22Rv1 (cell line): ENCODE measurements at regions not wholly inside any gene's neighbourhood (a gene's known extent, or its start where the extent isn't known, plus 50 kb on each side); places are given as distances from the start of the nearest gene placed in this dataset.

Source experiments
- H3K27ac ChIP-seq: fragments of 450-650 bp; 2 replicates; pipeline ENCODE4 v1.5.1; 2017
- ZFX ChIP-seq: fragments of 450-650 bp; IDR thresholded peaks from 2 replicates; pipeline ENCODE4 v1.6.1; 2017; ENCODE audit warnings: antibody characterized with exemption, borderline replicate concordance
- TF ChIP-seq, protein P1 (sequence below): fragments of 450-650 bp; IDR thresholded peaks from 2 replicates; pipeline ENCODE4 v1.5.1; 2017; ENCODE audit warnings: mild to moderate bottlenecking

DNA sequence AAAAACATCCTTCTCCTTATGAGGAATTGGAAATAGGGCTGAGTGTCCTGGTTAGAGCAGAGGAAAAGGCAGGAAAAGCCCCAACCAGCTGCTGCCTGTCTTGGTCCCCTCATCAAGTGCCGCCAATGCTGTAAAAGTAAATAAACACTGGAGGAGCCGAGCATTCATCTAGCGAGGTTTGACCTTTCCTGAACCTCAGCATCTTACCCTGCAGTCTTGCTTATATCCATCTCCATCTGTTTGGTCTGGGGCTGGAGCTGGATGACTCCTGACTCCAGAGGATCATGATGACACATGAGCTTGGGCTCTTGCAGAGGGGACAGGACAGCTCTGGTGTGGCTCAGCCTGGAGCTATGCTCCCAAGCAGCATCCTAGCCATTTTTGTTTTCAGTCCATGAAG lies 501.1 kb downstream of the TNS3 start:
- H3K27ac ChIP-seq = no peak overlapping the region
- TF ChIP-seq ZFX = no peak
- TF ChIP-seq, protein P1, sequence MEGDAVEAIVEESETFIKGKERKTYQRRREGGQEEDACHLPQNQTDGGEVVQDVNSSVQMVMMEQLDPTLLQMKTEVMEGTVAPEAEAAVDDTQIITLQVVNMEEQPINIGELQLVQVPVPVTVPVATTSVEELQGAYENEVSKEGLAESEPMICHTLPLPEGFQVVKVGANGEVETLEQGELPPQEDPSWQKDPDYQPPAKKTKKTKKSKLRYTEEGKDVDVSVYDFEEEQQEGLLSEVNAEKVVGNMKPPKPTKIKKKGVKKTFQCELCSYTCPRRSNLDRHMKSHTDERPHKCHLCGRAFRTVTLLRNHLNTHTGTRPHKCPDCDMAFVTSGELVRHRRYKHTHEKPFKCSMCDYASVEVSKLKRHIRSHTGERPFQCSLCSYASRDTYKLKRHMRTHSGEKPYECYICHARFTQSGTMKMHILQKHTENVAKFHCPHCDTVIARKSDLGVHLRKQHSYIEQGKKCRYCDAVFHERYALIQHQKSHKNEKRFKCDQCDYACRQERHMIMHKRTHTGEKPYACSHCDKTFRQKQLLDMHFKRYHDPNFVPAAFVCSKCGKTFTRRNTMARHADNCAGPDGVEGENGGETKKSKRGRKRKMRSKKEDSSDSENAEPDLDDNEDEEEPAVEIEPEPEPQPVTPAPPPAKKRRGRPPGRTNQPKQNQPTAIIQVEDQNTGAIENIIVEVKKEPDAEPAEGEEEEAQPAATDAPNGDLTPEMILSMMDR = no peak

DNA sequence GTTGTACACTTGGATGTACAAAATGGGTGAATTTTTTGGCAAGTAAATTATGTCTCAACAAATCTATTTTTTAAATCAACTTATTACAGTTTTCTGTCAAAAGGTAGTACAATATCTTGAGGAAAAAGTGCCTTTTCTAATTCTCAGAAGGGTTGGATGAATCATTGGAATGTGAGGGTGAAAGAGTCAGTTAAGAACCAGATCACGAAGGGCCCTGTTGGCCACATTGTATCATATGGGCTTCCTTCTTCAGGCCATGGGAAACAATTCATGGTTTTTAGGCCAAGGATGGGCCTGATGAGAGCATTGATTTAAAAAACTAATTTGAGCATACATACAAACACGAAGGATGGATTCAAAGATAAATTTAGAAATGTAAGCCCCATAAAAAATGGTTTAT lies 503.7 kb downstream of the TNS3 start:
- no peak overlapping the region for H3K27ac ChIP-seq
- TF ChIP-seq ZFX = no peak
- TF ChIP-seq, protein P1 = no peak

DNA sequence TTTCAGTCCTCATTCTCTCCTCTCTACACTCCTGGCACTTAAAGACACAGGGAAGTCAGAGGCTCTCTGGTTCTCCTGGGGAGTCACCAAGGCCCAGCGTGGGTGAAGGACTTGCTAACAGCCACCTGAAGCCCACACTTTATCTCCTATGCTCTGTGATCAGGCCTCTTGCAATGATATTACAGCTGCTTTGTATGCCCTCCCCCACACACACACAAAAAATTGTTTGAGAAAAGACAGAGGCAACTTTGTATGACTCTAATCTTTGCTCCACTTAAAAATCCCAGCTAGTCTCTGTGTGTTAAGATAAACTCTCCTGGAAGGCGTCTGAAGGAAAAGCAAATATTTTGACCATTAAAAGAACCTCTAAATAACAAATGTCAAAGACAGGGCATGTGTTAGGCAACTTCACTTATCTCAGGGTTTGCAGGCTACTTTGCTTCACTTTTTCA lies 507.2 kb downstream of the TNS3 start:
- H3K27ac ChIP-seq = no peak overlapping the region
- TF ChIP-seq ZFX = no peak
- TF ChIP-seq, protein P1 = no peak

DNA sequence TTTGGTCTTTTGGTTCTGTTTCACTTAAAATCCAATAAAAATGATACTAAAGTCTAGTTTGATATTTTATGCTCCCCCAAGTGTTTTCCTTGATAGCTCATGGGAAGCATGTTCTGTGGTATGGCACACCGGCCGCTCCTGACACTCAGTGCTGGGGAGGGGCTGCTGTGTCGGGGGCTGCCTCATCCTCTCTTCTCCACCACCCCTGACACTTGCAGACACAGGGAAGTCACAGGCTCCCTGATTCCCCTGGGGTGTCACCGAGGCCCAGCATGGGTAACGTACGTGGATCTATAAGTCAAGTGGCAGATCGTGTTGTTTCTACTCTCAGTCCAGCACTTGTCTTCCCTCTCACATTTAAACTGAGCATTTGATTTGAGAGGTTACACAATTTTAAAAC lies 508.6 kb downstream of the TNS3 start:
- no peak overlapping the region for H3K27ac ChIP-seq
- TF ChIP-seq ZFX = no peak
- TF ChIP-seq, protein P1 = no peak

DNA sequence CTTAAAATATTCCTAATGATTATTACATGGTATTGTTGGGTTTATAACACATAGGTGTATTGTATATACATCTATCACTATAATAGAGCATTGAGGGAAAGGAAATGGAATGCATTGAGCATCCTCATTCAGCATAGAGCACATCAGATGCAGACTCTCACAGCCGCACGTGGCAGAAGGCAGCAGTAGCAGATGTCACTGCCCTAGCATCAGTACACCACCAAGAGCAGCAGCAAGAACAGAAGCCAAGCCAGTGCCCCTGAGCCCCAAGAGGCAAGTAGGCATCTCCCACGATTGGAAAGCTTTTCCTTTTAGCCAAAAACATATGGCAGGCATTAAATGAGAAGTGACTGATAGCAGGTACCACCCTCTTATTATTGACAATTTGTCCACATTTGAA lies 510.0 kb downstream of the TNS3 start:
- TF ChIP-seq, protein P1 = no peak
- no peak for TF ChIP-seq ZFX
- no peak overlapping the region for H3K27ac ChIP-seq

DNA sequence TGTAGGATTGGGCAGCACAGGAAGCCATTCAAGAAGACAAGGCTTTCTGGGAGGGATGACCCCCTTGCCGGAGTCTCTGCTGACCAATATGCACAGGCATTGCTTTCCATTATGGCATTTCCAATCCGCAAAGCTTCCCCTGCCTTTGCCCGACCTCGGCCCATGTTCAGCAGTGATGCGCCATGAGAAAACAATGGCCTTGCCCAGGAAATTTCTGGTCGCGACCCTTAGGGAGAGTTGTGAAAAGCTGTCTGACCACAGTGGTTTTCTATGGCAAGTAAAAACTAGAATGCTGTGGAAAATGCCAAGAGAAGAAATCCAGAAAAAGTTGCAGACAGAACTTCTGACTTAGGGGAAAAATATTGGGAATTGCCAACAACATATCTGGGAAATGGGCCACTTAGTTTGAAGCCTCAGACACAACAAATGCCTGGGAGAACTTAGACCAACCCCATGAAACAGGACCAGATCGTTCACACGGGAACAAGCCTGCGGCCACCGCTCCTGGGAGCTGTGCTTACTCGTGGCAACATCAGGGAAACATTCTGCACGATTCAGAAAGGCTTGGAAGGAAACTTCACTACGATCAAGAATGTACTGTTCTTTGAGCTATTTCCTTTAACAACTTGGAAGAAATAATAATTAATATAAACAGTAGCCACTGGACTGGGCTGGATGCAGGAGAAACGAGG lies 512.4 kb downstream of the TNS3 start:
- no peak overlapping the region for H3K27ac ChIP-seq
- TF ChIP-seq, protein P1 = no peak
- no peak for TF ChIP-seq ZFX

DNA sequence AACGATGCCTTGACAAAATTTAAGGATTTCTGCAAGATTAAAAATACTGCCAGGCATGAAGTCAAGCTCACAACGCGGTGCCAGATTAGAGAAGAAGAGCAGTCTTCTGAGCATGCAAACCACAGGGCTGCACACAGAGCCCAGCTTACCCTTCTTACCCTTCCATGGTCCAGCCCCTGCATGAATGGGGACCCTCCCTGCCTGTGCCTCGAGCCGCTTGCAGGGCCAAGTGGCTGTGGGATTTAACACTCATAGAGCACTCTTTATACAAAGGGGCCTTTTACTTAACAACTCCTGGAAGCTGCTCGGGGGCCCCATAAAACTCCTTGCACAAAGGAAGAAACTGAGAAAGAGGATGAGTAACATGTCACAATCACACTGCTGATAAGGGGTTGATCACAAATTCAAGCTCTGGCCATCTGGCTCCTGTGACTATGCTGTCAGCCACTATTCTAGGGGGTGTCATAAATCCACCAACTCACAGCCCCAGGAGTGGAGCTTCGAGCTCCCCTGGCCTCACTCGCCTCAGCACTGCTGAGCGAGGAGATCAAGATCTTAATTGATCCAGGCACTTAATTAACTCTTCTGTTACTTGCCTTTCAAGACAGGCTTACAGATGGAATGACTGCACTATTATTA lies 514.8 kb downstream of the TNS3 start:
- no peak overlapping the region for H3K27ac ChIP-seq
- TF ChIP-seq, protein P1 = no peak
- no peak for TF ChIP-seq ZFX
